CD8-positive, alpha-beta memory T cell (primary cell): ENCODE measurements at regions not wholly inside any gene's neighbourhood (a gene's known extent, or its start where the extent isn't known, plus 50 kb on each side); places are given as distances from the start of the nearest gene placed in this dataset.

Experiments
- CTCF ChIA-PET: fragments of 350-600 bp; sonication (Branson Sonifier 250); formaldehyde crosslinking; loops from one replicate; lab custom pipeline; 2021; ENCODE audit warnings: antibody characterized with exemption; lab: Charles Lee
- POLR2A ChIA-PET: fragments of 350-600 bp; sonication (Branson Sonifier 250); formaldehyde crosslinking; loops from one replicate; lab custom pipeline; 2021; ENCODE audit warnings: antibody characterized with exemption; lab: Charles Lee
- DNase-seq, 5 donors: peaks; one replicate each; pipeline versions ENCODE4 v3.0.0 to v3.0.0-alpha.2; 2020 to 2022; ENCODE audit warnings: mixed read lengths in 1 of 5
- H3K27ac ChIP-seq: one replicate; pipeline ENCODE4 v1.7.0; 2013; ENCODE audit warnings: low read depth, mild to moderate bottlenecking, low read length, moderate library complexity
- H3K27me3 ChIP-seq: 2 replicates; pipeline ENCODE4 v1.7.0; 2013; ENCODE audit warnings: low read length, mild to moderate bottlenecking; ENCODE audit not compliant: insufficient read depth, poor library complexity, severe bottlenecking
- H3K36me3 ChIP-seq: 2 replicates; pipeline ENCODE4 v1.7.0; 2013; ENCODE audit warnings: mild to moderate bottlenecking, low read length, moderate library complexity; ENCODE audit not compliant: insufficient read depth
- H3K4me1 ChIP-seq: 2 replicates; pipeline ENCODE4 v1.7.0; 2013; ENCODE audit warnings: mild to moderate bottlenecking, low read length, moderate library complexity; ENCODE audit not compliant: insufficient read depth
- H3K4me3 ChIP-seq: 2 replicates; pipeline ENCODE4 v1.7.0; 2013; ENCODE audit warnings: mild to moderate bottlenecking, low read length
- H3K9me3 ChIP-seq: 2 replicates; pipeline ENCODE4 v1.7.0; 2013; ENCODE audit warnings: mild to moderate bottlenecking, low read length
- H3K27ac Mint-ChIP-seq, 8 donors: one replicate each; pipeline ENCODE4 v1.8.0; 2020 to 2021; ENCODE audit warnings: mixed read lengths in 8 of 8, mild to moderate bottlenecking in 6 of 8, inconsistent platforms in 3 of 8, moderate library complexity in 3 of 8
- H3K27me3 Mint-ChIP-seq, 2 donors: one replicate each; pipeline ENCODE4 v1.8.0; 2020 to 2021; ENCODE audit warnings: mixed read lengths in 2 of 2, mild to moderate bottlenecking in 1 of 2, moderate library complexity in 1 of 2
- H3K36me3 Mint-ChIP-seq, 3 donors: one replicate each; pipeline ENCODE4 v1.8.0; 2020 to 2021; ENCODE audit warnings: mixed read lengths in 3 of 3, inconsistent platforms in 1 of 3, mild to moderate bottlenecking in 1 of 3
- H3K4me1 Mint-ChIP-seq, 3 donors: one replicate each; pipeline ENCODE4 v1.8.0; 2020 to 2021; ENCODE audit warnings: mixed read lengths in 3 of 3, inconsistent platforms in 1 of 3, mild to moderate bottlenecking in 1 of 3
- H3K4me3 Mint-ChIP-seq, 7 donors: one replicate each; pipeline ENCODE4 v1.8.0; 2020 to 2021; ENCODE audit warnings: mixed read lengths in 7 of 7, mild to moderate bottlenecking in 6 of 7, moderate library complexity in 4 of 7, inconsistent platforms in 2 of 7
- H3K9me3 Mint-ChIP-seq, 5 donors: one replicate each; pipeline ENCODE4 v1.8.0; 2020 to 2022; ENCODE audit warnings: mixed read lengths in 5 of 5, mild to moderate bottlenecking in 3 of 5, moderate library complexity in 2 of 5, inconsistent platforms in 1 of 5

GRCh38 chr18:65425366-65425765 lies 325.4 kb upstream of the CDH7 start:
- no peak for DNase-seq
- Histone ChIP-seq H3K27ac (no peak overlapping the region), H3K4me3 (no peak overlapping the region), H3K9me3 (no peaks in the 10 kb centered on the region), H3K4me1 (no peaks in the 10 kb centered on the region), H3K36me3 (no peaks in the 10 kb centered on the region), H3K27me3 (no peaks in the 10 kb centered on the region)
- no peaks in the 10 kb centered on the region for H3K4me1 Mint-ChIP-seq
- no peak overlapping the region for H3K4me3 Mint-ChIP-seq
- CTCF ChIA-PET: no interaction called here
- H3K27ac Mint-ChIP-seq: no peak overlapping the region
- no peaks in the 10 kb centered on the region for H3K27me3 Mint-ChIP-seq
- peaks cover 4 to 26% (median 10%) of the 10 kb centered on the region in 5 donors for H3K9me3 Mint-ChIP-seq
- H3K36me3 Mint-ChIP-seq: peaks cover 0 to 2% (median 0%) of the 10 kb centered on the region in 3 donors
- POLR2A ChIA-PET: no interaction called here

DNA sequence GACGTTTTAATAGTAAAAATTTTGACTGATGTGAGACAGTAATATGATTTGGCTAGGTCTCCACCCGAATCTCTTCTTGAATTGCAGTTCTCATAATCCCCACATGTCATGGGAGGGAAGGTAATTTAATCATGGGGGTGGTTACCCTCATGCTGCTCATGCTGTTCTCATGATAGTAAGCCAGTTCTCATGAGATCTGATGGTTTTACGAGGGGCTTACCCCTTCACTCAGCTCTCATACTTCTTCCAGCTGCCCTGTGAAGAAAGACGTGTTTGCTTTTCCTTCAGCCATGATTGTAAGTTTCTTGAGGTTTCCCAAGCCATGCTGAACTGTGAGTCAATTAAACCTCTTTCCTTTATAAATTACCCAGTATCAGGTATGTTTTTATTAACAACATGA lies 327.0 kb upstream of the CDH7 start:
- no peaks in the 10 kb centered on the region for H3K4me1 Mint-ChIP-seq
- no peak overlapping the region for H3K4me3 ChIP-seq
- ChIA-PET CTCF (no interaction called here), POLR2A (no interaction called here)
- no peak overlapping the region for H3K27ac ChIP-seq
- H3K4me1 ChIP-seq: no peaks in the 10 kb centered on the region
- peaks cover 0 to 2% (median 0%) of the 10 kb centered on the region in 3 donors for H3K36me3 Mint-ChIP-seq
- no peak for DNase-seq
- H3K27me3 Mint-ChIP-seq: no peaks in the 10 kb centered on the region
- no peak overlapping the region for H3K4me3 Mint-ChIP-seq
- H3K27ac Mint-ChIP-seq: no peak overlapping the region
- peaks cover 4 to 21% (median 10%) of the 10 kb centered on the region in 5 donors for H3K9me3 Mint-ChIP-seq
- H3K36me3 ChIP-seq: no peaks in the 10 kb centered on the region
- no peaks in the 10 kb centered on the region for H3K9me3 ChIP-seq
- no peaks in the 10 kb centered on the region for H3K27me3 ChIP-seq

DNA sequence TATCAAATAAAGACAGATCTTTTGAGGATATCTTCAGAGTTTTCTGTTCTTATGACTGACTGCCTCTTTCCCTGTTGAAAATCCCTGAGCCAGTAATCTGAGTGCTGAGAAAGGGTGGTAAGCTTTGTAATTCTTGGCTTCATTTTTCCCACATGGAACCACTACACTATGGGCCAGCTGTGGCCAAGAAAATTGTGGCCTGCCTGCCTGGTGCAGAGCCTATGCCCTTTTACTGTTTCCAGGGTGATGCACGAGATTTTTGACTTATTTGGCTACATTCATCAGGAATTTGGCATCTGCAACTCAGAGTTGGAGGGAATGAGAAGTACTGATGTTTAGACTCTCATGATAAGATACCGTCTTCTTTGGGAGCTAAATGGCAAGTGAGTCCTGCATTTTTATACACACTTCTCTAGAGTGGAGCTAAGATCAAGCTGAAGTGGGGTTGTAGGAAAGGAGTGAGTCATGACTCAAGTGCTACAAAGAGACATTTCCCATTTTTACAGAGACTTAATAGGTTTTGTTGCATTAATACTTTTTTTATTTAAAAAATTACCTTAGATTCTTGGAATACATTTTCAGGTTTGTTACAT lies 328.2 kb upstream of the CDH7 start:
- no peaks in the 10 kb centered on the region for H3K4me1 Mint-ChIP-seq
- POLR2A ChIA-PET: no interaction called here

DNA sequence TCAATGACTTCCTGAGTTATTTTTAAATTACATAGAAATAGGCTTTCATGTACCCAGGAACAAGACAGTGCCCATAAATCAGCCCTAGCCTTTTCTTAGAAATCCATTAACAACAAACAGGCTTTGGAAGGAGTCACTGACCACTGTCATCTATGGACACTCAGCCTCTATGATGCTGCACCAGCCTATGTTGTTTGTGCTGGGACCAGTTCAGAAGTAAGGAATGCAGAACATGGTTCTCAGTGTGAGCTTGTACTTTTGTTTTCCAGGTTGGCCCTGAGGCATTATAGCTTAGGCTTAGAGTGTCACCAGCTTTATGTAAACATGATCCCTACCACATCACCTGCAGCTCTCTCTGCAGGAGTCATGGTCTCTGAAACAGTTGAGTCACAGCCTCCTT lies 335.7 kb upstream of the CDH7 start:
- DNase-seq: no peak

More for the DNA sequence above, 328.2 kb upstream of the CDH7 start:
- H3K4me3 ChIP-seq: no peak overlapping the region
- Mint-ChIP-seq H3K27me3 (no peaks in the 10 kb centered on the region), H3K9me3 (peaks cover 4 to 19% (median 10%) of the 10 kb centered on the region in 5 donors), H3K27ac (no peak overlapping the region), H3K36me3 (peaks cover 0 to 2% (median 0%) of the 10 kb centered on the region in 3 donors), H3K4me3 (no peak overlapping the region)
- no peak overlapping the region for H3K27ac ChIP-seq
- no peaks in the 10 kb centered on the region for H3K36me3 ChIP-seq
- CTCF ChIA-PET: no interaction called here
- H3K9me3 ChIP-seq: no peaks in the 10 kb centered on the region
- no peaks in the 10 kb centered on the region for H3K4me1 ChIP-seq
- DNase-seq: no peak
- H3K27me3 ChIP-seq: no peaks in the 10 kb centered on the region

DNA sequence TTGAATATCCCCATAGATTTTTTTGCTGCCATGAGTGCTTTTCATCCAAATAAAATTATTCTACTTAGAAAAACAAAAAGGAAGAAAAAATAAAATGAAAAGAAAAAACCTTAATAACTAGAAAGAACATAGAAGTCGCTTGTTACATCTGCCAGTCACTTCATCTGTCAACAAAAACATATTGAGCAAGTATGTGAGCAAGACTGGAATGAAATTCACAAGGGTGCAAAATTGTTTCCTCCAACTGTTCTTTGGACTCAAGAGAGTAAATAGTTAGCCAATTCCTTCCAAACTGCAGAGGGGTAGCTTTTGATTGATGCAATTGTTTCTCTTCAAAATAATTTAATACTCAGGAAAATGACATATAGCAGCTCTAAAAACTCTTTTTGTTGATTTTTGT lies 336.3 kb upstream of the CDH7 start:
- ChIA-PET POLR2A (no interaction called here), CTCF (no interaction called here)
- no peaks in the 10 kb centered on the region for H3K27me3 Mint-ChIP-seq
- H3K27ac ChIP-seq: no peak overlapping the region
- DNase-seq: no peak
- no peaks in the 10 kb centered on the region for H3K36me3 Mint-ChIP-seq
- H3K9me3 Mint-ChIP-seq: peaks cover 0 to 27% (median 2%) of the 10 kb centered on the region in 5 donors
- no peaks in the 10 kb centered on the region for H3K4me1 ChIP-seq
- H3K27me3 ChIP-seq: no peaks in the 10 kb centered on the region
- H3K9me3 ChIP-seq: no peaks in the 10 kb centered on the region
- no peaks in the 10 kb centered on the region for H3K4me1 Mint-ChIP-seq
- no peak overlapping the region for H3K27ac Mint-ChIP-seq
- no peak overlapping the region for H3K4me3 ChIP-seq
- no peaks in the 10 kb centered on the region for H3K36me3 ChIP-seq
- H3K4me3 Mint-ChIP-seq: no peak overlapping the region

More for the DNA sequence above, 335.7 kb upstream of the CDH7 start:
- Mint-ChIP-seq H3K36me3 (no peaks in the 10 kb centered on the region), H3K9me3 (peaks cover 0 to 23% (median 2%) of the 10 kb centered on the region in 5 donors), H3K27ac (no peak overlapping the region), H3K27me3 (no peaks in the 10 kb centered on the region), H3K4me3 (no peak overlapping the region), H3K4me1 (no peaks in the 10 kb centered on the region)
- Histone ChIP-seq H3K27ac (no peak overlapping the region), H3K4me1 (no peaks in the 10 kb centered on the region), H3K9me3 (no peaks in the 10 kb centered on the region), H3K4me3 (no peak overlapping the region), H3K36me3 (no peaks in the 10 kb centered on the region), H3K27me3 (no peaks in the 10 kb centered on the region)
- ChIA-PET POLR2A (no interaction called here), CTCF (no interaction called here)

DNA sequence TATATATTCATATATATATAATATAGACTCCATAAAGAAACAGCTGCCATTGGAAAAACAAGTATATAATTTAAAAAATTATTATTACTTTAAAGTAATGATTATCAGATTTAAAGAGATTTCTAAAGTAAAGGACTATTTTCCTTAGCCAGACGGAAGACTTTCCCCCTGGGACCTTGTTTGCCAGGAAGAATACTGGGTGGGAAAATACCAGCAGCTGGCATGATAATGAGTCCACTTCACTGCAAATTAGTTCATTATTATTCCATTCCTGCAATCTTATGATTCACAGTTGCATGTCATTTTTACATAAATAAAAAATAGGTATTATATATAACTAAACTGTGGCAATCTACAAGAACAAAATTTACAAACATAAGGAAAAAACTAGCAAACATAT lies 339.8 kb upstream of the CDH7 start:
- no peaks in the 10 kb centered on the region for H3K36me3 Mint-ChIP-seq
- Histone ChIP-seq H3K4me1 (no peaks in the 10 kb centered on the region), H3K4me3 (no peak overlapping the region), H3K36me3 (no peaks in the 10 kb centered on the region), H3K27me3 (no peaks in the 10 kb centered on the region), H3K9me3 (no peaks in the 10 kb centered on the region), H3K27ac (no peak overlapping the region)
- peaks cover 0 to 24% (median 2%) of the 10 kb centered on the region in 5 donors for H3K9me3 Mint-ChIP-seq
- no peak overlapping the region for H3K27ac Mint-ChIP-seq
- H3K27me3 Mint-ChIP-seq: no peaks in the 10 kb centered on the region
- DNase-seq: no peak
- ChIA-PET CTCF (no interaction called here), POLR2A (no interaction called here)
- no peaks in the 10 kb centered on the region for H3K4me1 Mint-ChIP-seq
- H3K4me3 Mint-ChIP-seq: no peak overlapping the region

- Mint-ChIP-seq H3K27ac (no peak overlapping the region), H3K4me3 (no peak overlapping the region), H3K27me3 (no peaks in the 10 kb centered on the region), H3K36me3 (no peaks in the 10 kb centered on the region), H3K9me3 (peaks cover 0 to 23% (median 6%) of the 10 kb centered on the region in 5 donors), H3K4me1 (no peaks in the 10 kb centered on the region)
- H3K27ac ChIP-seq: no peak overlapping the region
- H3K9me3 ChIP-seq: no peaks in the 10 kb centered on the region
- H3K27me3 ChIP-seq: no peaks in the 10 kb centered on the region
- CTCF ChIA-PET: no interaction called here
- POLR2A ChIA-PET: no interaction called here
- H3K4me1 ChIP-seq: no peaks in the 10 kb centered on the region
- DNase-seq: no peak
- no peaks in the 10 kb centered on the region for H3K36me3 ChIP-seq
- no peak overlapping the region for H3K4me3 ChIP-seq
Observed at GRCh38 chr18:65409261-65409660, 341.6 kb upstream of the CDH7 start.

DNA sequence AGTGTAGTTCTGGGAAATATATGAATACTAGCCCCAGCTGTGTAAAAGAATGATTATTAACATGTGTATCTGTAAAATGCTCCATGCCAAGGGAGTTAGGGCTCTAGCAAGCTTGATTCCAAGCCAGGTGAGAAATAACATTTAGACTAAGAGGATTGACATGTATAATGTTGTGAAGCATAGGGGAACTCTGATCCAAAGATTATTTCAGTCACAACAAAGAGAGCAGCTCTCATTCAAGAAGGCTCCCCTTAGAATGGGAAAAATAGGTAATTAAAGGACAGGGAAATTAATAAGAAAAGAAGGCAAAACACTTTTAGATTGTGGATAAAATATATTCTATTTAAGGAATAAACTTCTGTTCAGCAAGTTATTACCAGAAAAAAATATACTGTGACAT lies 347.3 kb upstream of the CDH7 start:
- no peaks in the 10 kb centered on the region for H3K27me3 ChIP-seq
- H3K4me3 ChIP-seq: no peak overlapping the region
- no peaks in the 10 kb centered on the region for H3K36me3 ChIP-seq
- Mint-ChIP-seq H3K27ac (no peak overlapping the region), H3K4me1 (no peaks in the 10 kb centered on the region), H3K27me3 (no peaks in the 10 kb centered on the region), H3K36me3 (no peaks in the 10 kb centered on the region), H3K9me3 (peaks cover 2 to 24% (median 6%) of the 10 kb centered on the region in 5 donors), H3K4me3 (no peak overlapping the region)
- no peaks in the 10 kb centered on the region for H3K9me3 ChIP-seq
- POLR2A ChIA-PET: no interaction called here
- CTCF ChIA-PET: no interaction called here
- DNase-seq: no peak
- no peak overlapping the region for H3K27ac ChIP-seq
- no peaks in the 10 kb centered on the region for H3K4me1 ChIP-seq
